ENCODE measurements at regions not wholly inside any gene's neighbourhood (a gene's known extent, or its start where the extent isn't known, plus 50 kb on each side); places are given as distances from the start of the nearest gene placed in this dataset.

DNA sequence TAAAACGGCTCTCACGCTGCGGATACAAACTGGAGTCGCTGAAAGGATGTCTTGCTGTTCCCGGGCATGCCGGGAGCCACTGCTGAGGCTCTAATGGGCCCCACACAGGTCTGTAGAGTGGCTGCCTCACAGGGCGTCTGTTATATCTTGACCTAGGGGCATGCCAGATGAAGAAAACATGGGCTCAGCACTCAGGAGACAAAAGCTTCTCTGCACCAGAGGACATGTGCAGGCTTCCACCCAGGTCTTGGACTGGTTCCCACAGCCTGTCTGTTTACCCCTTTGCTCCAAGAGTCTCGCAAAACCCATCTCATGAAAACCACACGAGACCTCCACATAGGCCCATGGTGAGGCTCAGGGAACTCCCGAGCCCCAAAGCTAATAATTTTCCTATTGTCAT, 134.2 kb downstream of the RPS29 start:
- H3K27ac ChIP-seq = no peak overlapping the region
- TF ChIP-seq, protein P1, sequence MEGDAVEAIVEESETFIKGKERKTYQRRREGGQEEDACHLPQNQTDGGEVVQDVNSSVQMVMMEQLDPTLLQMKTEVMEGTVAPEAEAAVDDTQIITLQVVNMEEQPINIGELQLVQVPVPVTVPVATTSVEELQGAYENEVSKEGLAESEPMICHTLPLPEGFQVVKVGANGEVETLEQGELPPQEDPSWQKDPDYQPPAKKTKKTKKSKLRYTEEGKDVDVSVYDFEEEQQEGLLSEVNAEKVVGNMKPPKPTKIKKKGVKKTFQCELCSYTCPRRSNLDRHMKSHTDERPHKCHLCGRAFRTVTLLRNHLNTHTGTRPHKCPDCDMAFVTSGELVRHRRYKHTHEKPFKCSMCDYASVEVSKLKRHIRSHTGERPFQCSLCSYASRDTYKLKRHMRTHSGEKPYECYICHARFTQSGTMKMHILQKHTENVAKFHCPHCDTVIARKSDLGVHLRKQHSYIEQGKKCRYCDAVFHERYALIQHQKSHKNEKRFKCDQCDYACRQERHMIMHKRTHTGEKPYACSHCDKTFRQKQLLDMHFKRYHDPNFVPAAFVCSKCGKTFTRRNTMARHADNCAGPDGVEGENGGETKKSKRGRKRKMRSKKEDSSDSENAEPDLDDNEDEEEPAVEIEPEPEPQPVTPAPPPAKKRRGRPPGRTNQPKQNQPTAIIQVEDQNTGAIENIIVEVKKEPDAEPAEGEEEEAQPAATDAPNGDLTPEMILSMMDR (conservative IDR thresholded peaks at IDR 0.05) = no peak
- no peak for TF ChIP-seq ZFX (IDR thresholded peaks at IDR 0.05)

DNA sequence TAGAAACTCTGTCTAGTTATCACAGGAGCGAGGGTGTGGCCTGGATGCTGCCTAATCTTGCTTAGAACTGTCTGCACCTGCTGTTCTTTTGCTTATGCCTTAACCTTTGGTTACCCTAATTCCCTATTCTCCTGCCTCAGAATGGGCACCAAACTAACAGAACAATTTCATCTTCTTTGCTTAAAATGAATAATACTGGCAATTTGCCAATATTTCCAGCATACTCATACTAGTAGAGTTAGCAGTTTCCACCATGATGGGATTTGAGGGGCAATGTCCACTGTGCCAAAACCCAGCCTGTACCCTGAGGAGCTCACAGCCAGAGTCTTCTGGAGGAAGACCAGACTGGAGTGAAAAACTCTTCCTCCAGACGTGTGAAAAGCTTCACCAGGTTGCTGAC, 136.4 kb downstream of the RPS29 start:
- TF ChIP-seq, protein P1 (conservative IDR thresholded peaks at IDR 0.05) = no peak
- no peak for TF ChIP-seq ZFX (IDR thresholded peaks at IDR 0.05)
- H3K27ac ChIP-seq = no peak overlapping the region

DNA sequence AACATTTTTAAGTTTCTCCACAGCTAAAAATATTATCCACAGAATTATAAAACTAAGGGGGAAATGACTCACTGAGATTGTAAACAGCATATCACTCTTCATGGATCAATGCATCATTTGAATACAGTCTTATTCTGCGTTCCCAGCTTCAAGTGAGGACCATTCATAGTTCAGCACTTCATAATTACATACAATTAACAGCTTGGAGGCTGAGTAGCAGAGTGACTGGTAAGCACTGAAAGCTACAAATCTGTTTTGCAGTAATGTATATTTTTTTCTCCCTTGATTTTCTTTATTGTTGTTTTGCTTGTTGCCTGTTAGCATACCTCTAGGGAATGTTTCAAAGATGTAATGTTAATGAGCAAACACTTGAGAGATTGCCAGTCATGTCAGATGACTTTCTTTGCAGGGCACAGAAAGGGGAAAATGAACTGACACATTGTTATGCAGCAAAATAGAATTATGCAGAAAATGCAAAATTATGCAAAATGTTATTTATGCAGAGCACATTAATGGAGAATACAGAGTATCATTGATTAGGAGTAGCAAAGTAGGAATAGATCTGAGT, 138.6 kb downstream of the RPS29 start:
- TF ChIP-seq, protein P1 (conservative IDR thresholded peaks at IDR 0.05) = no peak
- no peak for TF ChIP-seq ZFX (IDR thresholded peaks at IDR 0.05)
- H3K27ac ChIP-seq = no peak overlapping the region

DNA sequence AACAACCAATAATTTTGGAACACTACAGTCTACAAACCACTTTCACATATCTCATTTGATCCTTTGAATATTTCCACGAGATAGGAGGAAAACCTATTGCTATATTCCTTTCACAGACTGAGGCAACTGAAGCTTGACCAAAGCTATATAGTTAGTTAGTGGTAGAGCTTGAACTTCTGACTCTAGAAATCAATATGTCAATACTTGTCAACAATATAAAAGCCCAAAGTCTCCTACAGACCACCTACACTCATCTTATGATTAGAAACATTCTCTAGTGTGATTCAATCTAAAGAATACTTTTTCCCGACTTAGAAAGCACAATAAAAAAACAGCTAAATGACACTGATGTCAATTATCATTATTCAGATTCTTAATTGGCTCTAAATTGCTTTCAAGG, 139.4 kb downstream of the RPS29 start:
- TF ChIP-seq ZFX (IDR thresholded peaks at IDR 0.05) = no peak

DNA sequence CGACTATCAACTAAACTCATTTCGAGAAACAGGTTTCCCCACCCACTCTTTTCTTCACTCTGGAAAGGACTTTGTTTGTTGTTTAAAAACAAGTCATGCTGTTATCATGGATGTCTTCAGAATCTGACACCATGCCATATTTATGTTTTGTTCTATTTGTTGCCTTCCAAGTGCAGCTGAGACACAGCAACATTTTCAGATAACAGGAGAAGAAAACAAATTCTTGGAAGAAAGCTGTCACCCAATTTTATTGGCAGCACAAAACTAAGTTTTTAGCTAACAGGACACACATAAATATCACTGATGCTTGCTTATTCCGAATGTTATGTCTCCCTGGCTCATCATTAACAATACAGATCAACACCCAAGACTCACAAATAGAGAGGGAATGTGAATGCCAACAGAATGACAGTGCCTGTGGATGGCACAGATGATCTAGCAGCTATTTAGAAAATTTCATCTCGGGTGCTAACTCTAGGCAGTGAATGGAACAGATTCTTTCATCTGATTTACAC, 147.9 kb downstream of the RPS29 start:
- no peak overlapping the region for H3K27ac ChIP-seq
- TF ChIP-seq, protein P1 (conservative IDR thresholded peaks at IDR 0.05) = no peak
- TF ChIP-seq ZFX (IDR thresholded peaks at IDR 0.05) = no peak

More for the DNA sequence above, 139.4 kb downstream of the RPS29 start:
- no peak overlapping the region for H3K27ac ChIP-seq

DNA sequence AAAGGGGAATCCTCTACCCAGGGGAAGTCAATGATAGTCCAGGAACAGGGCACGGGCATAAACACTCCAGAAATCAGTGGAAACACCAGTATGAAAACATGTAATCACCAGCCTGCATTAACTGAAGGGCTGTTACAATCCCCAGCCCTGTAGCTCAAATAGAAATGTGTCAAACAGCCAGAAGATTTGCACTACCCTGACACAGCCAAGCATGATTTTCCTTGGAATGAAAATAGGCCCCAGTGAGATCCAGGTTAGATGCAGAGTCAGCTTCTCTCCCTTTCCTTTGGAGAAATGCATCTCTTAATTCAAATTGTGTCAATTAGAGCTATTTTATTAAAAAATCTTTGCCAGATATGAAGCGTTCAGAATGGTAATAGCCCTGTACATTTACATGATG, 158.1 kb downstream of the RPS29 start:
- no peak for TF ChIP-seq ZFX (IDR thresholded peaks at IDR 0.05)
- TF ChIP-seq, protein P1 (conservative IDR thresholded peaks at IDR 0.05) = no peak
- no peak overlapping the region for H3K27ac ChIP-seq

DNA sequence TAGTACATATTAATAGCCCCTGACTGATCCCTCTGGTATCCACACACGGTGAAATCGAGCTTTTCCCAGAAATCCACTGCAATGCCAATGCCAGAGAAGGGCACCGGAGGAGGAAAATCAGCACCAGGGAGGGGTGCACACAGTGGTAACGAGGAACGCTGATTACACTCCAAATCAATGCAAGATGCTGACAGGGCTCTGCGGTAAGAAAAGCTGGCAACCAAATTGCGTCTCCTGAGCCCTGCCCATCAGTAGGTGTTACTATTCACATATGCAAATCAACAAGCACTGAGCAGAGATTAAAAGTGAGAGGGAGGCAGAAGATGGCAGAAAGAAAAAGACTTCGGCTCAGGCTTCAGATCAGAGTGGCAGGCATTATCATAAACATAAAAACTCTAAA, 159.1 kb downstream of the RPS29 start:
- H3K27ac ChIP-seq = no peak overlapping the region
- TF ChIP-seq, protein P1 (conservative IDR thresholded peaks at IDR 0.05) = no peak
- TF ChIP-seq ZFX (IDR thresholded peaks at IDR 0.05) = no peak

DNA sequence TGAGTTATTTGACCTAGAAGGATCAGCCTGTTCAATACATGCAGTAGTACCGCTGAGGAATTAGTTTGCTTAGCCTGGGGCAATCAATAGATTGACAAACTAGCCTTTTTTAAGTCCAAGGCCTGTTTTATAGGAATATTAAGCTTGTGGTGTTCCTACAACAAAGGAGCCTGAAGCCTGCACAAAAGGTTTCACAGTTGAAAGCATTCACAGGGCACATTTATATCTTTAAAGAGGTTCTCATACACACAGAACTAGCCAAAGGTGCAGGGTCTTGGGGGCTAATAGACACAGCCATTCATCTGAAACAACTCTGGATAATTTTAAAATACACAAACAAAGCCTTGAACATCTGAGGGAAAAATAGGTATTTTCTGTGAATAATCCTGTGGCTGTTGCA, 160.3 kb downstream of the RPS29 start:
- TF ChIP-seq ZFX (IDR thresholded peaks at IDR 0.05) = no peak
- TF ChIP-seq, protein P1 (conservative IDR thresholded peaks at IDR 0.05) = no peak

More for the DNA sequence above, 160.3 kb downstream of the RPS29 start:
- no peak overlapping the region for H3K27ac ChIP-seq

All from C4-2B (cell line).